ENCODE measurements at regions not wholly inside any gene's neighbourhood (a gene's known extent, or its start where the extent isn't known, plus 50 kb on each side); places are given as distances from the start of the nearest gene placed in this dataset.

GRCh38 chr5:8613078-8613685, 744.2 kb downstream of the MTRR start (continued):
- no peak for TF ChIP-seq TAF7 (optimal IDR thresholded peaks at IDR 0.05; ENCODE audit: borderline replicate concordance, low read depth, low read length)
- no peak for TF ChIP-seq EGR1 (IDR thresholded peaks at IDR 0.05; ENCODE audit: borderline replicate concordance, low read depth, low read length)
- TF ChIP-seq RNF2 (IDR thresholded peaks at IDR 0.05; ENCODE audit: borderline replicate concordance, low read depth, low read length, missing control alignments, poor library complexity, severe bottlenecking): no peak
- TF ChIP-seq TBP (IDR thresholded peaks at IDR 0.05; ENCODE audit: low read depth, low read length): no peak
- no peak for TF ChIP-seq GTF2F1 (IDR thresholded peaks at IDR 0.05; ENCODE audit: borderline replicate concordance, low read depth, low read length)
- TF ChIP-seq SP1 (IDR thresholded peaks at IDR 0.05; ENCODE audit: low read depth, low read length): no peak

All from H1 (cell line).